K562 (cell line): ENCODE measurements at regions not wholly inside any gene's neighbourhood (a gene's known extent, or its start where the extent isn't known, plus 50 kb on each side); places are given as distances from the start of the nearest gene placed in this dataset.
A peak's percentile ranks its signal among the peaks of the same experiment; 100 is the strongest.

Source experiments
- ATAC-seq: fragments of 200-7000 bp; cut with Tn5 transposase; 3 replicates; pipeline ENCODE4 v1.9.1; 2020; ENCODE audit warnings: moderate library complexity
- BruUV-seq: library from RNA; stranded (reverse); fragments of 400-500 nt; replicated peaks from 2 replicates; lab custom pipeline; 2021; lab: Mats Ljungman, UMichigan
- CTCF ChIA-PET: fragments of 300-600 bp; formaldehyde crosslinking; extraction: SDS; loops from one replicate; lab custom pipeline; 2021; ENCODE audit warnings: low intra/inter-chr PET ratio; lab: Yijun Ruan, JAX
- POLR2A ChIA-PET: fragments of 300-600, 350-650 bp; sonication (Branson Sonifier 250); formaldehyde crosslinking; extraction: SDS; loops from one replicate; lab custom pipeline; 2021; ENCODE audit warnings: antibody characterized with exemption, inconsistent platforms; lab: Yijun Ruan, JAX
- DNase-seq, 4 experiments: peaks; one replicate each; pipeline versions ENCODE4 v3.0.0 to v3.0.0-alpha.2; 2011 to 2018; ENCODE audit warnings: low spot score in 3 of 4, mixed read lengths in 3 of 4; ENCODE audit errors: extremely low read depth in 1 of 4
- FAIRE-seq: peaks from 2 replicates; lab custom pipeline; 2011; peaks lifted over from hg19 to GRCh38; lab: Jason Lieb, UNC
- H2AFZ ChIP-seq: 2 replicates; pipeline ENCODE4 v1.6.0; 2011; ENCODE audit warnings: low read depth, low read length, control low read depth, inconsistent platforms
- H3K27ac ChIP-seq: fragments of 200-600 bp; 3 replicates; pipeline ENCODE4 v1.8.0; 2011; ENCODE audit warnings: low read depth, mild to moderate bottlenecking, control low read depth, inconsistent platforms, low read length, moderate library complexity, mixed read lengths; ENCODE audit errors: extremely low read depth
- H3K27me3 ChIP-seq, 2 experiments: fragments of 300-600 bp in 1 of 2; 2 replicates in 1 of 2; 3 replicates in 1 of 2; pipeline versions ENCODE4 v1.6.0 to v1.8.0; 2011; ENCODE audit warnings: inconsistent platforms in 2 of 2, low read length in 2 of 2, mild to moderate bottlenecking in 1 of 2, mixed read lengths in 1 of 2, moderate library complexity in 1 of 2; ENCODE audit not compliant: control insufficient read depth in 2 of 2, insufficient read depth in 2 of 2
- H3K36me3 ChIP-seq: fragments of 300-600 bp; 3 replicates; pipeline ENCODE4 v1.8.0; 2011; ENCODE audit warnings: mild to moderate bottlenecking, low read length, inconsistent platforms; ENCODE audit not compliant: control insufficient read depth, insufficient read depth
- H3K4me1 ChIP-seq, 2 experiments: fragments of 200-600 bp in 1 of 2; replicated peaks in 1 of 2; 2 replicates in 1 of 2; 3 replicates in 1 of 2; pipeline versions ENCODE4 v1.5.1 to v1.8.0; 2011; ENCODE audit warnings: inconsistent platforms in 2 of 2, low read length in 2 of 2, mild to moderate bottlenecking in 1 of 2, mixed read lengths in 1 of 2, moderate library complexity in 1 of 2; ENCODE audit not compliant: control insufficient read depth in 2 of 2, insufficient read depth in 2 of 2
- H3K4me2 ChIP-seq: 2 replicates; pipeline ENCODE4 v1.6.1; 2011; ENCODE audit warnings: low read length, control low read depth, inconsistent platforms, mixed read lengths; ENCODE audit not compliant: insufficient read depth
- H3K4me3 ChIP-seq: fragments of 200-600 bp; sonication (generic), shearing (Covaris generic); 2 replicates; pipeline ENCODE4 v1.5.1; 2016; ENCODE audit warnings: control low read depth, inconsistent platforms
- H3K79me2 ChIP-seq: fragments of 200-600 bp; 3 replicates; pipeline ENCODE4 v1.8.0; 2011; ENCODE audit warnings: low read length, inconsistent platforms; ENCODE audit not compliant: control insufficient read depth, insufficient read depth
- H3K9ac ChIP-seq, 2 experiments: 2 replicates each; pipeline versions ENCODE4 v1.6.0 to v1.6.1; 2011; ENCODE audit warnings: low read depth in 2 of 2, low read length in 2 of 2, control low read depth in 1 of 2, inconsistent platforms in 1 of 2, mild to moderate bottlenecking in 1 of 2, mixed read lengths in 1 of 2; ENCODE audit not compliant: insufficient read depth in 1 of 2
- H3K9me1 ChIP-seq: one replicate; pipeline ENCODE4 v1.6.0; 2011; ENCODE audit warnings: inconsistent platforms, mild to moderate bottlenecking, low read length, moderate library complexity; ENCODE audit not compliant: control insufficient read depth, insufficient read depth
- H3K9me3 ChIP-seq: replicated peaks from 2 replicates; pipeline ENCODE4 v1.5.1; 2011; ENCODE audit warnings: low read depth, low read length, inconsistent platforms; ENCODE audit not compliant: control insufficient read depth, insufficient read depth
- H4K20me1 ChIP-seq: replicated peaks from 2 replicates; pipeline ENCODE4 v1.6.1; 2011; ENCODE audit warnings: low read length, inconsistent platforms, mixed read lengths; ENCODE audit not compliant: control insufficient read depth, insufficient read depth
- BMI1 ChIP-seq: fragments of 150-350 bp; IDR thresholded peaks from 2 replicates; pipeline ENCODE4 v1.6.1; 2014; ENCODE audit warnings: low read length
- ELF4 ChIP-seq: fragments of 450-650 bp; formaldehyde crosslinking; IDR thresholded peaks from 2 replicates; pipeline ENCODE4 v1.4.0; 2022; ENCODE audit warnings: missing genetic modification characterization
- HLTF ChIP-seq: fragments of 450-650 bp; IDR thresholded peaks from 2 replicates; pipeline ENCODE4 v1.6.1; 2016
- MBD2 ChIP-seq: sonication (generic); IDR thresholded peaks from 2 replicates; pipeline ENCODE4 v1.6.1; 2016; ENCODE audit warnings: low read depth, borderline replicate concordance
- NFXL1 ChIP-seq: fragments of 450-650 bp; formaldehyde crosslinking; IDR thresholded peaks from 2 replicates; pipeline ENCODE4 v1.4.0; 2021; ENCODE audit warnings: mild to moderate bottlenecking
- RAD21 ChIP-seq, 2 experiments: fragments of 250-450 bp in 1 of 2; fragments of 450-650 bp in 1 of 2; sonication (Bioruptor Pico) in 1 of 2; formaldehyde crosslinking in 1 of 2; IDR thresholded peaks in 1 of 2; conservative IDR thresholded peaks in 1 of 2; 2 replicates each; pipeline versions ENCODE4 v1.4.0 to v1.8.0; 2020 to 2022; ENCODE audit warnings: mild to moderate bottlenecking in 2 of 2, moderate library complexity in 1 of 2
- SMARCA4 ChIP-seq: fragments of 450-650 bp; IDR thresholded peaks from 2 replicates; pipeline ENCODE4 v1.6.1; 2016
- YY1 ChIP-seq, 3 experiments: IDR thresholded peaks; 2 replicates each; pipeline ENCODE4 v1.6.1; 2011; ENCODE audit warnings: low read length in 2 of 3, mild to moderate bottlenecking in 2 of 3, moderate library complexity in 2 of 3, borderline replicate concordance in 1 of 3, control low read depth in 1 of 3, low read depth in 1 of 3; ENCODE audit not compliant: insufficient read depth in 3 of 3, insufficient replicate concordance in 2 of 3, control insufficient read depth in 1 of 3, insufficient read length in 1 of 3; ENCODE audit errors: extremely low read depth in 1 of 3
- ZFP1 ChIP-seq: fragments of 450-650 bp; formaldehyde crosslinking; IDR thresholded peaks from 2 replicates; pipeline ENCODE4 v1.4.0; 2020; ENCODE audit warnings: mild to moderate bottlenecking, mixed read lengths
- in situ Hi-C: fragments of 300-500 bp; cut with MboI; formaldehyde crosslinking; loops from 4 replicates; pipeline ENCODE4 v1.15.0; 2018; ENCODE audit warnings: inconsistent platforms, mixed read lengths
- intact Hi-C: fragments of 100-400 bp; cut with micrococcal nuclease; formaldehyde crosslinking; loops from 2 replicates; pipeline ENCODE4 v1.14.2; 2022
- TF ChIP-seq, protein P1 (sequence below), 2 experiments: IDR thresholded peaks; 2 replicates each; pipeline ENCODE4 v1.6.1; 2011; ENCODE audit warnings: borderline replicate concordance in 1 of 2, control low read depth in 1 of 2, low read depth in 1 of 2, low read length in 1 of 2, mild to moderate bottlenecking in 1 of 2, mixed read lengths in 1 of 2, moderate library complexity in 1 of 2; ENCODE audit not compliant: insufficient read depth in 1 of 2, insufficient read length in 1 of 2, poor library complexity in 1 of 2, severe bottlenecking in 1 of 2; ENCODE audit errors: extremely low read depth in 1 of 2
- TF ChIP-seq, protein P2 (sequence below): fragments of 250-450 bp; sonication (Bioruptor Pico); IDR thresholded peaks from 2 replicates; pipeline ENCODE4 v1.8.0; 2021; ENCODE audit warnings: moderate library complexity, mild to moderate bottlenecking, inconsistent platforms
- TF ChIP-seq, protein P3 (sequence below), 3 experiments: fragments of 200-800 bp in 1 of 3; sonication (Bioruptor generic) in 1 of 3; sonication (generic) in 1 of 3; formaldehyde crosslinking in 1 of 3; IDR thresholded peaks; 2 replicates each; pipeline versions ENCODE4 v1.6.1 to v1.8.0; 2016 to 2022; ENCODE audit warnings: mild to moderate bottlenecking in 2 of 3, missing compliant biosample characterization in 2 of 3, missing genetic modification characterization in 2 of 3, missing genetic modification reagents in 1 of 3

DNA sequence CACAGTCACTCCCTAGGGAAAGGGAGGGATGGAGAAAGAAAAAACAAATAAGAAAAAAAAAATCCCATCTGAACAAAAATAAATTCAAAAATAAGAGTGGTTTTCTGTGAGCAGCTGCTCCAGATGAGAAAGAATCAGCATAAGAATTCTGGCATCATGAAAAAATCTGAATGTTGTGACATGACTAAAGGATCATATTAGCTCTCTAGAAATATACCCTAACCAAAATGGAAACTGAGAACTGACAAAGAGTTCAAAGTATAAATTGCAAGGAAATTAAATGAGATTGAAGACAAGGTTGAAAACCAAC is 579.0 kb downstream of the UQCRFS1 start:
- no peak for DNase-seq
- CTCF ChIA-PET, result interaction anchor here (1.1 to 3.0 kb wide), 2 partner anchors 165 to 168 kb away, joined by 4 to 24 read pairs; no protein-coding TSS in a partner anchor
- H2AFZ ChIP-seq, result no peak overlapping the region
- TF ChIP-seq, protein P1, sequence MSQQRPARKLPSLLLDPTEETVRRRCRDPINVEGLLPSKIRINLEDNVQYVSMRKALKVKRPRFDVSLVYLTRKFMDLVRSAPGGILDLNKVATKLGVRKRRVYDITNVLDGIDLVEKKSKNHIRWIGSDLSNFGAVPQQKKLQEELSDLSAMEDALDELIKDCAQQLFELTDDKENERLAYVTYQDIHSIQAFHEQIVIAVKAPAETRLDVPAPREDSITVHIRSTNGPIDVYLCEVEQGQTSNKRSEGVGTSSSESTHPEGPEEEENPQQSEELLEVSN (IDR thresholded peaks at IDR 0.05; ENCODE audit: borderline replicate concordance in 1 of 2, extremely low read depth in 1 of 2, insufficient read depth in 1 of 2, insufficient read length in 1 of 2, low read depth in 1 of 2, low read length in 1 of 2, poor library complexity in 1 of 2, severe bottlenecking in 1 of 2), result no peak
- TF ChIP-seq MBD2 (no peak), RAD21 (CRISPR knock-in tag; conservative IDR thresholded peaks at IDR 0.05 in 1 of 2, IDR thresholded peaks at IDR 0.05 in 1 of 2) (no peak), HLTF (0 out of 2 replicates have a peak, but pooled peaks have one; percentile 20), NFXL1 (no peak), ELF4 (0 out of 2 replicates have a peak, but pooled peaks have one; percentile 25), YY1 (IDR thresholded peaks at IDR 0.05; ENCODE audit: borderline replicate concordance in 1 of 3, control insufficient read depth in 1 of 3, extremely low read depth in 1 of 3, insufficient read depth in 3 of 3, insufficient read length in 1 of 3, insufficient replicate concordance in 2 of 3, low read depth in 1 of 3, low read length in 2 of 3) (no peak), SMARCA4 (0 out of 2 replicates have a peak, but pooled peaks have one; percentile 2), BMI1 (no peak), ZFP1 (CRISPR knock-in tag) (no peak)
- TF ChIP-seq, protein P2, sequence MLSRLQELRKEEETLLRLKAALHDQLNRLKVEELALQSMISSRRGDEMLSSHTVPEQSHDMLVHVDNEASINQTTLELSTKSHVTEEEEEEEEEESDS, result no peak
- TF ChIP-seq, protein P3, sequence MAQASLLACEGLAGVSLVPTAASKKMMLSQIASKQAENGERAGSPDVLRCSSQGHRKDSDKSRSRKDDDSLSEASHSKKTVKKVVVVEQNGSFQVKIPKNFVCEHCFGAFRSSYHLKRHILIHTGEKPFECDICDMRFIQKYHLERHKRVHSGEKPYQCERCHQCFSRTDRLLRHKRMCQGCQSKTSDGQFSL (CRISPR knock-in tag; IDR thresholded peaks at IDR 0.05), result no peak
- TF ChIP-seq, protein P3 (tag; IDR thresholded peaks at IDR 0.05), result no peak
- TF ChIP-seq, all 486 proteins: peak for 3
- Histone ChIP-seq H3K4me2 (no peak overlapping the region), H3K9me1 (no peaks in the 10 kb centered on the region), H3K36me3 (no peaks in the 10 kb centered on the region), H3K4me3 (no peak overlapping the region), H3K9ac (no peak overlapping the region), H3K9me3 (no peaks in the 10 kb centered on the region), H4K20me1 (no peaks in the 10 kb centered on the region), H3K27me3 (no peaks in the 10 kb centered on the region), H3K4me1 (peaks cover 8 to 19% of the 10 kb centered on the region in 2 experiments; a peak in 4 of 5 replicates), H3K79me2 (peaks cover 17% of the 10 kb centered on the region; the same call in 2 of the 3 replicates), H3K27ac (no peak overlapping the region)
- intact Hi-C loops (loop anchor here (5.0 to 10.0 kb wide), 2 partner anchors 147 to 241 kb away; no protein-coding TSS in a partner anchor), in situ Hi-C loops (loop anchor here (5.0 kb wide), 1 partner anchor 167 kb away; no protein-coding TSS in a partner anchor)
- BruUV-seq, result no TSS peak
- POLR2A ChIA-PET, result interaction anchor here (0.7 to 3.4 kb wide), 10 partner anchors 14 to 142 kb away, joined by 3 to 14 read pairs (median 4); no protein-coding TSS in a partner anchor
- ATAC-seq (no peak), FAIRE-seq (no peak)
